ENCODE measurements at regions not wholly inside any gene's neighbourhood (a gene's known extent, or its start where the extent isn't known, plus 50 kb on each side); places are given as distances from the start of the nearest gene placed in this dataset.

DNA sequence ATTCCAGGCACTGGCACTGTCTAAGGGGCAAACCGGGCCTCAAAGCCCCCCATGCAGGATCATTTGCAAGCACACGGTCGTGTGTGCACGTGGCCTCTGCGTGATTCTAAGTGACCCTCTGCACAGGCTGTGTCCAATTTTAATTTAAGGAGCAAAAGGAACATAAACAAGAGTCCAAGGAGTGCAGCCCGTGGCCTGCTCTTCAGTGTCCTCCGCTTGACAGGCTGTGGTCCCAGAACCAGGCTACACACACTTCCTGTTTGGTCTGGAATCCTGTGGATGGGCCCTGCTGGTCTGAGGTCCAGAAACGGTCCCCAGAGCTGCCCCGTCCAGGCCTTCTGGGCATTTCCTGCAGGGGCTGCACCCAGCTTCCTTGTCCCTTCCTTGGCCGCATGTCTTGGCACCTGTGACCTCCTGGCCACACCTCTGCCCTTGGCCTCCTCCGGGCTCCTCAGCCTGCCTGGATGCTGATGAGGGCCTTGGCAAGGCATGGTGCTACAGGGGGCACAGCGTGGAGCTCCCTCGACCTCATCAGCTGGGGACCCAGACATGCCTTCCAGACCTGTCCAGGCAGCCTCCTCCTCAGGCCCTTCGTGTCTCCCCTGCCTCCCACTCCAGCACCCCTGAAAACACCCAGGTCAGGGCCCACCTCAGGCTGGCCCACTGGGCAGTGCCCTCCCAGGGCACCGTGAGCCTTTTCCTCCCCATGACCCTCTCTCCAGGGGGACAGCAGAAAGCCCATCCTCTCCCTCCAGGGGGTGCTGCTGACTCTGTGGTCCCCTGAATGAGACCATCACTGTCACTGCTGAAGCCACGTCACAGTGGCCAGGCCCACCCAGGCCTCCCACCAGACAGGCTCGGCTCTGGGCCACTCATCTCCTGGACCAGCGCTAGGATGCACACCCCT lies 136.4 kb upstream of the GPC1 start:
- no peak for DNase-seq (ENCODE audit: extremely low read depth, insufficient read length)
- no peaks in the 10 kb centered on the region for H3K36me3 ChIP-seq (ENCODE audit: control insufficient read depth, insufficient read depth, low read length)
- H3K27me3 ChIP-seq (replicated peaks; ENCODE audit: control insufficient read depth, insufficient read depth, low read length), result no peaks in the 10 kb centered on the region; the same call in 1 of the 2 replicates

DNA sequence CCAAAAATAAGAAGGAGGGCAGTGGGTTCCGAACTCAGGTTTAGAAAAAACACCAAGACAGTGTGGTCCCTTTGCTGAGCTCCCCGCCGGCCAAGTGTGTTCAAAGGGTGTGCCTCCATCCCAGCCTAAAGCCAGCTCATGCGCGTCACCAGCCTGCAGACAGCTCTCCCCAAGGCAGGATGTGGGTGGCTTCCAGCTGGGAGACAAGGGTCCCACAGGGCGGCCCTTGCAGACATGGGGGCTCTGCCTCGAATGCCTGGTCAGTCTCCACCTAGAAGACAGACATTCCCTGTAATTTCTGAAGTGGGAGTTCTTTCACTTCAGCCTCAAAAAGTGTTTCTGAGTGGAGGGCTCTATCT lies 135.8 kb upstream of the GPC1 start:
- Histone ChIP-seq H3K27me3 (replicated peaks; ENCODE audit: control insufficient read depth, insufficient read depth, low read length) (no peaks in the 10 kb centered on the region; the same call in 1 of the 2 replicates), H3K4me3 (replicated peaks; ENCODE audit: low read depth, low read length) (no peak overlapping the region), H3K36me3 (ENCODE audit: control insufficient read depth, insufficient read depth, low read length) (no peaks in the 10 kb centered on the region)
- no peak for DNase-seq (ENCODE audit: extremely low read depth, insufficient read length)
- TF ChIP-seq, protein P1, sequence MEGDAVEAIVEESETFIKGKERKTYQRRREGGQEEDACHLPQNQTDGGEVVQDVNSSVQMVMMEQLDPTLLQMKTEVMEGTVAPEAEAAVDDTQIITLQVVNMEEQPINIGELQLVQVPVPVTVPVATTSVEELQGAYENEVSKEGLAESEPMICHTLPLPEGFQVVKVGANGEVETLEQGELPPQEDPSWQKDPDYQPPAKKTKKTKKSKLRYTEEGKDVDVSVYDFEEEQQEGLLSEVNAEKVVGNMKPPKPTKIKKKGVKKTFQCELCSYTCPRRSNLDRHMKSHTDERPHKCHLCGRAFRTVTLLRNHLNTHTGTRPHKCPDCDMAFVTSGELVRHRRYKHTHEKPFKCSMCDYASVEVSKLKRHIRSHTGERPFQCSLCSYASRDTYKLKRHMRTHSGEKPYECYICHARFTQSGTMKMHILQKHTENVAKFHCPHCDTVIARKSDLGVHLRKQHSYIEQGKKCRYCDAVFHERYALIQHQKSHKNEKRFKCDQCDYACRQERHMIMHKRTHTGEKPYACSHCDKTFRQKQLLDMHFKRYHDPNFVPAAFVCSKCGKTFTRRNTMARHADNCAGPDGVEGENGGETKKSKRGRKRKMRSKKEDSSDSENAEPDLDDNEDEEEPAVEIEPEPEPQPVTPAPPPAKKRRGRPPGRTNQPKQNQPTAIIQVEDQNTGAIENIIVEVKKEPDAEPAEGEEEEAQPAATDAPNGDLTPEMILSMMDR (IDR thresholded peaks at IDR 0.05; ENCODE audit: insufficient read depth, low read length, poor library complexity, severe bottlenecking), result no peak

More for the DNA sequence above, 136.4 kb upstream of the GPC1 start:
- TF ChIP-seq, protein P1 (IDR thresholded peaks at IDR 0.05; ENCODE audit: insufficient read depth, low read length, poor library complexity, severe bottlenecking), result no peak
- no peak overlapping the region for H3K4me3 ChIP-seq (replicated peaks; ENCODE audit: low read depth, low read length)

DNA sequence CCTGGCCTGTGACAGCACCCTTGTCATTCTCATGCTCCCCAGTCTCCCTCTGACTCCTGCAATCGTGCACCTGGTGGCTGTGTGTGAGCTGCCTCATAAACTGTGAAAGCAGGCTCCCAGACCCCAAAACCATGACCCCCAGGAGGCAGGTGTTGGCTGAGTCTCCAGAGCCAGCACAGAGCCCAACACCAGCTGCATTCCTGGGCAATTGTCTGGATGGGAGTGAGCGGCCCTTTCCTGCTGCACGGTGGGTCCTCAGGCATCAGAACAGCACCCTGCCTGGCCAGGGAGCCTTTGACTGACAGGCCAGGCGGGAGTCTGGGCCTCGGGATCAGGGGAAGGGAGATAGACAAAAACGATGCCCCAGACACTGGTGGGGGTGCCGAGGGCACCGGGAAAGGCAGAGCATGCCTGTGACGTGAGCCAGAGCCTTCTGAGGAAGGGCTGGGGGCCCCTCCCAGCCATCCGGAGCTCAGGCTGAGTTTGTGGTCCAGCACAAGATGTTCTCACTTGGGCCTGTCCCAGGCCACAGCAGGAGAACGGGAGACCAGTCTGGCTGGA lies 135.1 kb upstream of the GPC1 start:
- no peak for DNase-seq (ENCODE audit: extremely low read depth, insufficient read length)
- Histone ChIP-seq H3K36me3 (ENCODE audit: control insufficient read depth, insufficient read depth, low read length) (no peaks in the 10 kb centered on the region), H3K27me3 (replicated peaks; ENCODE audit: control insufficient read depth, insufficient read depth, low read length) (no peaks in the 10 kb centered on the region; the same call in 1 of the 2 replicates), H3K4me3 (replicated peaks; ENCODE audit: low read depth, low read length) (no peak overlapping the region)
- TF ChIP-seq, protein P1 (IDR thresholded peaks at IDR 0.05; ENCODE audit: insufficient read depth, low read length, poor library complexity, severe bottlenecking), result no peak

DNA sequence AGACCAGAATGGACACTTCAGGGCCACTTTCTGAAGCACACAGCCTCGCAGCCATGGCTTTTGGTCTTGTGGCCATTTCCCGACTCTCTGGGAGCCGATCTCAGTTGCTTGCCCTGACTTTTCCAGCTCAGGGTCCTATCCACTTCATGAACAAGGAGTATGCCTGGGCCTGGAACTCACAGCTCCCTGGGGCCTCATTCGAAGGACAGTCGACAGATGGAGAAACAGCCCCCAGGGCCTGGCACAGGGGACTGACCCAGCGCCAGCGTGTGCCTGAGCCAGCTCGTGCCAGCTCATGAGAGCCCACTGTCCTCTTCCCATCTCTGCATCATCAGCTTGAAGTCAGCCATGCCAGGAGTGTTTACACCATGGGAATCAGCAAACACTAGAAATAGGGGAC lies 134.6 kb upstream of the GPC1 start:
- Histone ChIP-seq H3K36me3 (ENCODE audit: control insufficient read depth, insufficient read depth, low read length) (no peaks in the 10 kb centered on the region), H3K27me3 (replicated peaks; ENCODE audit: control insufficient read depth, insufficient read depth, low read length) (no peaks in the 10 kb centered on the region; the same call in 1 of the 2 replicates), H3K4me3 (replicated peaks; ENCODE audit: low read depth, low read length) (no peak overlapping the region)
- no peak for DNase-seq (ENCODE audit: extremely low read depth, insufficient read length)
- TF ChIP-seq, protein P1 (IDR thresholded peaks at IDR 0.05; ENCODE audit: insufficient read depth, low read length, poor library complexity, severe bottlenecking), result no peak

DNA sequence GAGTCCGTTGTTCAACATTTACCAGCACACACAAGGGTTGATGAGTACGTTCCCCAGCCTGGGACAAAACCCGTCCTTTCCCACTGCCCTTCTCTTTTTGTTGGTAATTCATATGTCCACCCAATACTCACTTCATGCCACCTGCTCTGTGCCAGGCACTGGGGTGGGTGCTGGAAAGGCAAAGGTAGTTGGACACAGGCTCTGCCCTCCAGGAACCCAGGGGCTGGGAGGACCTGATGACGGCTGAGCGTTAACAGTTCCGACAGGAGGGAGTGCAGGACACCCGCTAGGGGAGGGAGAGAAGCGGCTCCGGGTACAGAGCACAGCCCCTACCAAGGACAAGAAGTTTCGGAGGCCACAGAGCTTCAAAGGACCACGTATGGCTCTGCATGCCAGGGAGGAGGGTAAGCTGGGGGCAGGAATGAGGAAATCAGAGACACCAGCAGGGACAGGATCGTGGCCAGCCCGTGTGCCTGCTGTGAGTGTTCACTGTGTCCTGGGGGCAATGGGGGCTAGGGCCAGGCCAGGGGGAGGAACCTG lies 134.1 kb upstream of the GPC1 start:
- Histone ChIP-seq H3K36me3 (ENCODE audit: control insufficient read depth, insufficient read depth, low read length) (no peaks in the 10 kb centered on the region), H3K4me3 (replicated peaks; ENCODE audit: low read depth, low read length) (no peak overlapping the region), H3K27me3 (replicated peaks; ENCODE audit: control insufficient read depth, insufficient read depth, low read length) (no peaks in the 10 kb centered on the region; the same call in 1 of the 2 replicates)
- TF ChIP-seq, protein P1 (IDR thresholded peaks at IDR 0.05; ENCODE audit: insufficient read depth, low read length, poor library complexity, severe bottlenecking), result no peak
- no peak for DNase-seq (ENCODE audit: extremely low read depth, insufficient read length)

All from GM06990 (cell line).